Mesendoderm (in vitro differentiated cells): ENCODE measurements at regions not wholly inside any gene's neighbourhood (a gene's known extent, or its start where the extent isn't known, plus 50 kb on each side); places are given as distances from the start of the nearest gene placed in this dataset.

ENCODE experiments used
- DNase-seq: peaks from one replicate; pipeline ENCODE4 v3.0.0; 2013
- H2AK5ac ChIP-seq: 2 replicates; pipeline ENCODE4 v1.6.1; 2013; ENCODE audit warnings: low read length, inconsistent platforms
- H2BK120ac ChIP-seq: 2 replicates; pipeline ENCODE4 v1.6.1; 2013; ENCODE audit warnings: low read depth, mild to moderate bottlenecking, low read length, moderate library complexity, mixed read lengths
- H2BK15ac ChIP-seq: replicated peaks from 2 replicates; pipeline ENCODE4 v1.6.1; 2013; ENCODE audit warnings: low read depth, mild to moderate bottlenecking, moderate library complexity
- H2BK5ac ChIP-seq: 2 replicates; pipeline ENCODE4 v1.6.1; 2013; ENCODE audit warnings: low read length, inconsistent platforms
- H3K18ac ChIP-seq: 2 replicates; pipeline ENCODE4 v1.6.1; 2013; ENCODE audit warnings: mild to moderate bottlenecking, low read length, mixed read lengths
- H3K23ac ChIP-seq: one replicate; pipeline ENCODE4 v1.6.1; 2013; ENCODE audit warnings: low read length
- H3K27ac ChIP-seq: 2 replicates; pipeline ENCODE4 v1.5.1; 2013; ENCODE audit warnings: low read depth, mild to moderate bottlenecking, inconsistent platforms, low read length, moderate library complexity
- H3K27me3 ChIP-seq: 2 replicates; pipeline ENCODE4 v1.6.1; 2013; ENCODE audit warnings: low read length, control low read depth, mild to moderate bottlenecking, inconsistent platforms; ENCODE audit not compliant: insufficient read depth, poor library complexity
- H3K36me3 ChIP-seq: 2 replicates; pipeline ENCODE4 v1.6.1; 2013; ENCODE audit warnings: low read length, inconsistent platforms; ENCODE audit not compliant: control insufficient read depth, insufficient read depth
- H3K4ac ChIP-seq: one replicate; pipeline ENCODE4 v1.6.1; 2013; ENCODE audit warnings: low read depth, mild to moderate bottlenecking, low read length, moderate library complexity
- H3K4me1 ChIP-seq: 2 replicates; pipeline ENCODE4 v1.6.1; 2013; ENCODE audit warnings: low read depth, low read length, inconsistent platforms; ENCODE audit not compliant: control insufficient read depth
- H3K4me2 ChIP-seq: 2 replicates; pipeline ENCODE4 v1.6.1; 2013; ENCODE audit warnings: low read length
- H3K4me3 ChIP-seq: 2 replicates; pipeline ENCODE4 v1.5.1; 2013; ENCODE audit warnings: mild to moderate bottlenecking, low read length
- H3K56ac ChIP-seq: one replicate; pipeline ENCODE4 v1.6.1; 2013; ENCODE audit warnings: low read length
- H3K79me1 ChIP-seq: 2 replicates; pipeline ENCODE4 v1.6.1; 2013; ENCODE audit warnings: low read length, inconsistent platforms
- H3K79me2 ChIP-seq: 2 replicates; pipeline ENCODE4 v1.6.1; 2013; ENCODE audit warnings: mild to moderate bottlenecking, low read length; ENCODE audit not compliant: control insufficient read depth, insufficient read depth
- H3K9ac ChIP-seq: 2 replicates; pipeline ENCODE4 v1.6.1; 2013; ENCODE audit warnings: low read length, inconsistent platforms
- H4K5ac ChIP-seq: one replicate; pipeline ENCODE4 v1.6.1; 2013; ENCODE audit warnings: low read length
- H4K8ac ChIP-seq: one replicate; pipeline ENCODE4 v1.6.1; 2013; ENCODE audit warnings: low read depth, mild to moderate bottlenecking, control low read depth, low read length, moderate library complexity
- WGBS: extraction: QIAGEN DNeasy Blood & Tissue Kit; methylation state at CpG from one replicate; pipeline ENCODE4 v1.1.7; 2013; ENCODE audit warnings: low lambda C conversion rate, missing lambda C conversion rate; ENCODE audit not compliant: insufficient coverage; ENCODE audit errors: extremely low coverage; 5-methylcytosine and 5-hydroxymethylcytosine counted together

DNA sequence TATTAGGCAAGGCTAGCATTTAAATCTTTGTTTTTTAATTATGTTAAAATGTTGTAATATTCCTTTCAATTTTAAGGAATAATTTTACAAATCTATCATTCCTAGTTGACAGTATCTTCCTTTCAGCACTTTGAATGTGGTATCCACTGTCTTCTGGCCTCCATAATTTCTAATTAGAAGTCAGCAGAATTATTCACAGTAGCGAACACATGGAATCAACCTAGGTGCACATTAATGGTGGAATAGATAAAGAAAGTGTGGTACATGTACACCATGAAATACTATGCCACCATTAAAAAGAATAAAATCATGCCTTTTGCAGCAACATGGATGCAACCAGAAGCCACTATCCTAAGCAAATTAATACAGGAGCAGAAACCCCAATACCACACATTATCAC lies 1887.8 kb downstream of the PCDH7 start:
- WGBS, result no CpG with 5 or more reads among the region's 1 CpG
- Histone ChIP-seq H3K27me3 (no peaks in the 10 kb centered on the region), H2BK15ac (no peak overlapping the region), H3K4me1 (no peaks in the 10 kb centered on the region), H4K5ac (no peak overlapping the region), H3K27ac (no peak overlapping the region), H3K18ac (no peak overlapping the region), H3K23ac (no peak overlapping the region), H2BK5ac (no peak overlapping the region), H3K79me1 (no peaks in the 10 kb centered on the region), H3K36me3 (no peaks in the 10 kb centered on the region), H3K4ac (no peak overlapping the region), H2BK120ac (no peak overlapping the region), H4K8ac (no peak overlapping the region), H3K4me3 (no peak overlapping the region), H3K9ac (no peak overlapping the region), H2AK5ac (no peak overlapping the region), H3K4me2 (no peak overlapping the region), H3K56ac (no peak overlapping the region), H3K79me2 (no peaks in the 10 kb centered on the region)
- DNase-seq, result no peak

GRCh38 chr4:32624943-32625603 lies 1904.9 kb downstream of the PCDH7 start:
- Histone ChIP-seq H3K4ac (no peak overlapping the region), H3K4me2 (no peak overlapping the region), H3K9ac (no peak overlapping the region), H3K27ac (no peak overlapping the region), H2BK15ac (no peak overlapping the region), H3K56ac (no peak overlapping the region), H2BK5ac (no peak overlapping the region), H4K8ac (peak overlapping the region; percentile 56), H2AK5ac (no peak overlapping the region), H3K4me3 (no peak overlapping the region), H3K23ac (no peak overlapping the region), H3K79me2 (no peaks in the 10 kb centered on the region), H3K79me1 (no peaks in the 10 kb centered on the region), H2BK120ac (no peak overlapping the region), H4K5ac (no peak overlapping the region), H3K4me1 (no peaks in the 10 kb centered on the region), H3K36me3 (no peaks in the 10 kb centered on the region), H3K27me3 (no peaks in the 10 kb centered on the region), H3K18ac (no peak overlapping the region)
- peak; percentile 48 for DNase-seq
- WGBS, result no CpG with 5 or more reads among the region's 7 CpGs

- DNase-seq, result no peak
- Histone ChIP-seq H3K4me1 (no peaks in the 10 kb centered on the region), H3K79me1 (no peaks in the 10 kb centered on the region), H3K56ac (no peak overlapping the region), H3K9ac (no peak overlapping the region), H3K4ac (no peak overlapping the region), H3K4me3 (no peak overlapping the region), H2AK5ac (no peak overlapping the region), H3K4me2 (no peak overlapping the region), H2BK5ac (no peak overlapping the region), H3K18ac (no peak overlapping the region), H3K23ac (no peak overlapping the region), H3K27me3 (no peaks in the 10 kb centered on the region), H2BK120ac (no peak overlapping the region), H3K79me2 (no peaks in the 10 kb centered on the region), H3K36me3 (no peaks in the 10 kb centered on the region), H3K27ac (no peak overlapping the region), H2BK15ac (no peak overlapping the region), H4K8ac (no peak overlapping the region), H4K5ac (no peak overlapping the region)
- WGBS, result no CpG with 5 or more reads among the region's 4 CpGs
Measured at GRCh38 chr4:32625687-32626337, 1905.6 kb downstream of the PCDH7 start.

- no peak overlapping the region for H2BK5ac ChIP-seq
- H3K79me2 ChIP-seq, result no peaks in the 10 kb centered on the region
- no peak overlapping the region for H3K4me3 ChIP-seq
- H4K8ac ChIP-seq, result no peak overlapping the region
- WGBS, result no CpG with 5 or more reads among the region's 3 CpGs
- no peak overlapping the region for H3K23ac ChIP-seq
- H3K79me1 ChIP-seq, result no peaks in the 10 kb centered on the region
- H3K9ac ChIP-seq, result no peak overlapping the region
- no peak overlapping the region for H4K5ac ChIP-seq
- no peaks in the 10 kb centered on the region for H3K27me3 ChIP-seq
- DNase-seq, result no peak
- H3K18ac ChIP-seq, result no peak overlapping the region
- H2AK5ac ChIP-seq, result no peak overlapping the region
- H3K4ac ChIP-seq, result no peak overlapping the region
- H3K27ac ChIP-seq, result no peak overlapping the region
- H2BK15ac ChIP-seq, result no peak overlapping the region
- no peaks in the 10 kb centered on the region for H3K4me1 ChIP-seq
- H3K36me3 ChIP-seq, result no peaks in the 10 kb centered on the region
- H3K4me2 ChIP-seq, result no peak overlapping the region
- no peak overlapping the region for H3K56ac ChIP-seq
- H2BK120ac ChIP-seq, result no peak overlapping the region
Measured at GRCh38 chr4:32631831-32632230, 1911.7 kb downstream of the PCDH7 start.

- DNase-seq, result no peak
- no peak overlapping the region for H3K9ac ChIP-seq
- WGBS, result no CpG with 5 or more reads among the region's 17 CpGs
- H3K4ac ChIP-seq, result no peak overlapping the region
- H3K18ac ChIP-seq, result no peak overlapping the region
- no peak overlapping the region for H2BK5ac ChIP-seq
- H4K8ac ChIP-seq, result no peak overlapping the region
- H3K4me1 ChIP-seq, result no peaks in the 10 kb centered on the region
- no peak overlapping the region for H3K4me3 ChIP-seq
- H3K56ac ChIP-seq, result no peak overlapping the region
- no peaks in the 10 kb centered on the region for H3K36me3 ChIP-seq
- H2BK120ac ChIP-seq, result no peak overlapping the region
- no peak overlapping the region for H2AK5ac ChIP-seq
- H3K27ac ChIP-seq, result no peak overlapping the region
- no peak overlapping the region for H2BK15ac ChIP-seq
- H3K23ac ChIP-seq, result no peak overlapping the region
- no peaks in the 10 kb centered on the region for H3K27me3 ChIP-seq
- no peaks in the 10 kb centered on the region for H3K79me2 ChIP-seq
- no peaks in the 10 kb centered on the region for H3K79me1 ChIP-seq
- no peak overlapping the region for H4K5ac ChIP-seq
- no peak overlapping the region for H3K4me2 ChIP-seq
Measured at GRCh38 chr4:32633421-32633820, 1913.3 kb downstream of the PCDH7 start.

DNA sequence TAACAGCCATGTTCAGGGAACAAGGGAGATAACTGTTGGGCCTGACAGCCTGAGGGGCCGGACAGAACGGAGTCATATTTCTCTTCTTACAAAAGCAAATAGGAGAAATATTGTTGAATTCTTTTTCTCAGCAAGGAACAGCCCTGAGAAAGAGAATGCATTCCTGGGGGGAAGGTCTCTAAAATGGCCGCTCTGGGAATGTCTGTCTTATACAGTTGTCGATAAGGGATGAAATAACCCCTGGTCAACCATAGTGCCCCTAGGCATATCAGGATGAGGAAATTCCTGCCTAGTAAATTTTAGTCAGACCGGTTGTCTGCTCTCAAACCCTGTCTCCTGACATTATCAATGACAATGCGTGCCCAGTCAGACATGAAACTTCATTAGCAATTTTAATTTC lies 1925.5 kb downstream of the PCDH7 start:
- no peak overlapping the region for H3K23ac ChIP-seq
- no CpG with 5 or more reads among the region's 6 CpGs for WGBS
- no peaks in the 10 kb centered on the region for H3K27me3 ChIP-seq
- no peak overlapping the region for H3K4me3 ChIP-seq
- H3K79me1 ChIP-seq, result no peaks in the 10 kb centered on the region
- H3K79me2 ChIP-seq, result no peaks in the 10 kb centered on the region
- H4K8ac ChIP-seq, result no peak overlapping the region
- no peak overlapping the region for H2BK120ac ChIP-seq
- H3K4ac ChIP-seq, result no peak overlapping the region
- H3K56ac ChIP-seq, result no peak overlapping the region
- H3K4me1 ChIP-seq, result no peaks in the 10 kb centered on the region
- no peak overlapping the region for H3K9ac ChIP-seq
- H2BK5ac ChIP-seq, result no peak overlapping the region
- no peak overlapping the region for H3K4me2 ChIP-seq
- H3K18ac ChIP-seq, result no peak overlapping the region
- no peak overlapping the region for H2BK15ac ChIP-seq
- H3K36me3 ChIP-seq, result no peaks in the 10 kb centered on the region
- no peak overlapping the region for H3K27ac ChIP-seq
- no peak overlapping the region for H2AK5ac ChIP-seq
- H4K5ac ChIP-seq, result no peak overlapping the region
- DNase-seq, result peak; percentile 17
